ENCODE measurements at regions not wholly inside any gene's neighbourhood (a gene's known extent, or its start where the extent isn't known, plus 50 kb on each side); places are given as distances from the start of the nearest gene placed in this dataset.
"Not testable (repeated sequence)": the region's sequence is repeated elsewhere in the genome, so short reads cannot be mapped to it uniquely, and the experiment has no call there.

DNA sequence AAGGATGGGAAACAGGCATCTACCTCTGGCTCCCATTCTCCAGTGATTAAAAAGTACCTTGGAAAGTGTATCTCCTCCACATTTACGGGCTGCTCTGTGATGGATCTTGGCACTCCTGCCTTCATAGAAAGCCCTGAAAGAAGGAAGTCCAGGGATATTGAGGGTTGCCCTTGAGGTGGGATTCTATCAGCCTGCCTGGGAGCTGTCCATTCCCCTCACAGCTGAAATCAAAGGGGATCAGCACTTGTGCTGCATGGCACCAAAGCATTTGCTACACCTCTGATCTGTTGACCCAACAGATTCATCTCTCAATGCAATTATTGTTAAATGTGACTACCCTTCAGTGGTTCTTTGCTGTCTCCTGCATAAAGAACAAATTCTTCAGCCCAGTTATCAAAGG is 442.0 kb upstream of the RUNX1 start:
- no peak for DNase-seq (ENCODE audit: low spot score)

DNA sequence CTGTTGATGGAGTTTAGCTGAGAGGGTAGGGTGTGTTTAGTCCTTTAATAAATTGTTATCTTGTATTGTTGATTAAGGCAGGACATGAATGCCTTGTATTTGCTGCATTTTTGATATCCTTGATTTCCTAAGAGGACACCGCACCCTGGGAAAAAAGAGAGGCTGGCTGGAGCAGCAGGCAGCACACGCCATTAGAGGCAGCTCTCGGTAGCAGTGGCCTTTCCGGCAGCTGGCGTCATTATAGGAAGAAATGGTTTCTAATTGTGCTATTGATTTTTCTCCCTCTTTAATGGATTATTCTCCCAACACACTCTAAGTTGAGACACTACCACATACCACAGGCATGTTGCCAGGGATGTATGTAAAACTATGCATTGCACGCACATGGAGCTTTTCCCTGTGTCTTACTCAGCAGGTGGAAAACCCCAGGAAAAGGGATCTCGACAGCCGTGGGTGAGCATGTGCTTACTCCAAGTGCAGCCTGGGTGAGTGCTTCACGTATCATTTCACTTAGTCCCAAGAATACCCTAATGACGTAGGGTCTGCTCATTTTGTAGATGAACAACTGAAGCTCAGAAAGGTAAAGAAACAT is 440.4 kb upstream of the RUNX1 start:
- no peak for DNase-seq (ENCODE audit: low spot score)

DNA sequence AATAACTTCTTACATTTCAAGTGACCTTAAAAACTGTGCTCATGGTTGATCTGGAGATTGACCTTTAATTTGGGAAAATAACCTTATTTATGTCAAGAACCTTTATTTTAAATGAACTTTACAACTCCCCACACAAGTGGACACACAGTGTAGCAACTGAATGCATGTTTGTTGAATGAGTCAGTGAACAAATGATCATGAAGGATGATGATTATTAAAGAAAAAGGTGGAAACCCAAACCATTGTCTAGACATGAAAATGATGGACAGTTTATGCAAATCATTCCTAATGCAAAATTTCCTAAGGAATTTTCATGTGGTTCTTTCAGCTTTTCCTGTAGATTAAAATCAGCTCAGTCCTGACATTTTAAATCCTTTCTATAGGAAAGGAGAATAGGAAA is 439.8 kb upstream of the RUNX1 start:
- peak; percentile 18 for DNase-seq (ENCODE audit: low spot score)

DNA sequence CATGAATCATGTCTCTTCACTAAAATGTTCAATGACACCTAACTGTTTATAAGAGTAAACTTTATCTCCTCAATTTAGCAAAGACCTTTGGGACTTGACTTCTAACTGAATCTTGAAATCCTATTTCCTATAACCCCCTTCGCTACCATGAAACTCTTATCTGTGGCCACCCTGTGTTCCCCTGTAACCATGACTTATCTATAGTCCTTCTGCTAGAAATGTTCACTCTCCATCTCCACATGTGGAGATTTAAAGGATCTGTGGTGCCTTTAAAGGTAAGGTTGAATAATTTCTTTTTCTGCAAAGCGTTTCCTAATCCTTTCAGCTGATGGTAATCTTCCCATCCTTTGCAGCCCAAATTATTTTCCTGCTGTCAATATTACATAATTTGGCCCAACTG is 436.3 kb upstream of the RUNX1 start:
- no peak for DNase-seq (ENCODE audit: low spot score)

DNA sequence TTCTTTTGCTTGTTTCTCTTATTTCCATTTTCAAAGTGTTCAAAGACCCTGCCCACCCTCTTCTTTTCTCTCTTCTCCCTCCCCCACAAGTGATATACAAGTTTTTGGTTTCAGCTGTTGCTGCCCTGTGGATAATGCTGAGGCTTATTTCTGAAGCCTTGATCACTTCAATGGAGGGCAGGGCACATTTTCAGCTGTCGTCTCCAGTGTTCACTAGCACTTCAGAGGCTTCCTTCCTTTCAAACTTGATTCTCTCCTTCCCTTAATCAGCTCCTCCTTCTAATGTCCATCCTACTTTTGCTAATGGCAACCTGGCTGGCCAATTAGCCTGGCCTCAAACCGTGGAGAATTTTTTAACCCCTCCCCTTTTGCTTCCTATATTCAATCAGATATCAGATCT is 435.7 kb upstream of the RUNX1 start:
- DNase-seq (ENCODE audit: low spot score): no peak

DNA sequence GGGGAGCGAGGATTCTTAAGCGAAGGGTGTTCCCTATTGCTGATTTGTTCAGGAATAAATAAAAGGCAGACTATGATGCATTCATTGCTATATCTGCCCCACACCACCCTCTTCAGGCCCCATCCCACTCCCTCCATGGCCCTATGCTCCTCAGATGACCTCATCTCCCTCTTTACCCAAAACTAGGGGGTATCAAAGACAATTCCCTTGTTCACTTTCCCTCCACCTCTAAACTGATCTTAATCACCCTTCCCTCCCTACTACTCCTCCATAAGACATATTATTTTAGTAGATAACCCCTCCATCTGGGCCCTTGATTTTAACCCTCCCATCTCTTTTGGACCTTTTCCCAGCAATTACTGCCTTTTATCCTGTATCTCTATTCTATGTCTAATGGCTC is 434.9 kb upstream of the RUNX1 start:
- DNase-seq (ENCODE audit: low spot score): no peak

DNA sequence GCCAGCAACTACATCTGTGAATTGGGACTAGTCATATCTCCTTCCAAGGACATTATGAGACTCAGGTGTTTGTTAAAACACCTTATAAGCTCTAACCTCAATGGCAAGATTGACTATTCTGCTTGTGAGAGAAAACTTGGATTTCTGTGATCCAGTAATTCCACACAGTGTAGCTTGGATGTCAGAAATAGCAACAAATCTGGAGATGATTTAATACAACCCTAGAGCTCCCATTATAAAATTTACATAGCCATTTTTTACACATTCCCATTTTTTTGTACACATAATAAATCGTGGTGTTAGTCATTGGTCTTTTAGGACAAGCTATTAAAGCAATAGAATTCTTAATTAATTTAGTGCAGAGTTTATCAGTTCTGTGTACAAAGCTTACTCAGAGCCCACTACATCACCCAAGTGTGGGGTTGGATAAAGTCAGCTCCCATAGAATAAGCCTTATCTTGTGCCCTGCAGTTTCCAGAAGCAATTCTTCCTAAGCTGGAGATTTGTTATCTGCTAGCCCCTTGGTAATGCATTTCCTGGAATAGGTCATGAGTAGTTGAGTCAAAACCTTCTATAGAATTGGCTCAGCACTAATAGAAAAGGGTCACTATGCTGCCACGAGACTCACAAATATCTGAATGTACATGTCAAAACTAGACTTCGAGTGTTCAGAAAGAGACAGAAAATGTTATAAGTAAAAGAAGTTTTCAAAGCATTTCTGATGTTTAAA is 434.0 kb upstream of the RUNX1 start:
- DNase-seq (ENCODE audit: low spot score): no peak

DNA sequence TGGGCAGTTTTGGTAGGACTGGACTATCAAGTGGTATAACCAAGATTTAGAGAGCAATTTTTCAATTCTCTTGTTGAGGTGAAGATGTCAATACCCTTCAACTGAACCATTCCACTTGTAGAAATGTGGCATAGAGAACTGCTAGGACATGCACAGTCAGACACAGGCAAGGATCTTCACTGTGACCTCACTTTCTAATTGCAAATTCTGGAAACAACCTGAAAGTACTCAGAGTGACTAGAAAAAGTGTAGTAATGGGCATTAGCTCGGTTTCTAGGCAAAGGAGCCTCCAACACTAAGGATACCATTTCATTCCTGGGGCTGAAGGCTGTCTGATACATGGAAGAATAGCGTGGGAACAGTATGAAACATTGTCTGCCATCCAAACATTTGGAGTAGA is 433.0 kb upstream of the RUNX1 start:
- no peak for DNase-seq (ENCODE audit: low spot score)

DNA sequence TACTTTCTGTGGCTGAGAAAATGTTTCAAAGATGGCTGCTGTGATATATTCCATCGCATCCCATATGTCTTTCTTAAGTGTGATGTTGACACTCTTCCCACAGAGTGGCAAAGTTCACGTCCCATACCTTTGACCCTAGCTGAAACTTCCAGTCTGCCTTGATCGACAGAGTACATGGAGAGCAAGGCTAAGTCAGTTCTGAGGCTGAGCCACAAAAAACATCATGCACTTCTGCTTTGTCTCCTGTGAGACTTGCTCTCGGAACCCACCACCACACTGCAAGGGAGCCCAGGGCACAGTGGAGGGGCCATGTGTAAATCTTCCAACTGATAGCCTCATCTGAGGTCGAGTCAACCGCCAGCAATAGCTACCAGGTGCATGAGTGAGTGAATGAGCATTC is 431.9 kb upstream of the RUNX1 start:
- DNase-seq (ENCODE audit: low spot score): no peak

DNA sequence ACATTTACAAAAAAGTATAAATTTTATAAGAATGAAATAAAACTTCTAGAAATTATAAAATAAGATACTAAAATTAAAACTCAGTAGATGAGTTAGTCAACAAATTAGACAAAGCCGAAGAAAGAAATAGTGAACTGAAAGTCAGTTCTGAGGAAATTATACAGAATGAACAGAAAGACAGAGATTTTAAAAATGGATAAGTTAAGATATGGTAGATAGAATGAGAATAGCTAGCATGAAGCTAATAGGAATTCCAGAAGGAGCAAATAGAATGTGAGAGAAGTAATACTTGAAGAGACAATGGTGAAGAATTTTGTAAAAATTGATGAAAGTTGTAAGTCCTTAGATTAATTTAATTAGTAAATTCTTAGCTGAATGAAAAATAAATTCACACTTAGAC is 430.4 kb upstream of the RUNX1 start:
- DNase-seq (ENCODE audit: low spot score): no peak

DNA sequence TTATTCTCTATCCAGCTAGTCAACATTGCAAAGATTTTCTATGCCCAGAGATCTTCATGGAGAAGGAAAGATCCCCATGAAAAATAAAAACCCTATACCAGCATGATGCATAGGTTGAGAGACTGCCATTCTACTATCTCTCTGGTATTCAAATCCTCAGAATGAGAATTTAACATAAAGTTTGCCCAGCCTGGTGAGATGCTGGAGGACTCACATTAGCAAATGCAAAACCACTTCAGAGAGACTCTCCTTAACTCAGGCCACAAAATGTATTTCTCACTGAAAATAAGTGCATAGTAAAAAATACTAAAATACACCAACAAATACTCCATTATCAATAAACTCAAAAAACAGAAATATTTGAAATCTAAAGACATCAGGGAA is 430.0 kb upstream of the RUNX1 start:
- no peak for DNase-seq (ENCODE audit: low spot score)

DNA sequence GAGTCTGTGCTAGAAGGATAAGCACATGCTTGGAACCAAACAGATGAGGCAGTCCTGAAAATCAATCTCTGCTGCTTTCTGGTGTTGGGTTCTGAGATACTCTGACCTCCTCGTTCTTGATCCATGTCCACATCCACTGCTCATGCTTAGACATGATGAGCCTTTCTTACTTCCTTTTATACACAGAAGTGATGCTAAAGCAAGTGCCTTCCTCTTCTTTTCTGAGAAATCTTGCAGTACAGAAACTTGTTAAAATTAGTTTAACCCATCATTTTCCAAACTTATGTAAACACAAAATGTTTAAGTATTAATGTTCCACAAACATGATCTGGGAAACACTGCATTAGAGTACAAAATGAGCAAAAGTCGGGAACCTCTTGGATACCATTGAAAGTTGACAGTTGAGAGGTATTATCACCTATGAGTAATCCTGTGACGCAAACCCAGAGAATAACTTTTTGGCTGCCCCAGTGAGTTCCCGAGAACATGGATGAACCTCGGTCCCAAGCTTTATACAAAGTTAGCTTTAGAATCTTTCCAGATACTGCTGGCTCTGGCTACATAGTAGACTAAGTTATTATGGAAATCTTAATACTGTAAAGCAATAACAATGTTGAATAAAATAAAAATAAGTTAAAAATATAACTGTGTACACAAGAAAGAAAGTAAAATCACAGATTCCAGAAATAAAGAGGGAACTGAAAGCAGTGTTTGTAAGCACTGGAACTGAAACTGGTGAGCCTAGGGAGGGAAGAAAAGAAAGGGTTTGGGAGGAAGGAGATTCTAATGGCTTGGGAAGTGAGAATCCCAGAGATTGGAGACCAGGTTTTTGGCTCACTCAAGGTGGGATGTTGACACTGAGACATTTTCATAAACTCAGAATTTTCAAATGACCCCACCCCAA is 429.3 kb upstream of the RUNX1 start:
- no peak for DNase-seq (ENCODE audit: low spot score)

DNA sequence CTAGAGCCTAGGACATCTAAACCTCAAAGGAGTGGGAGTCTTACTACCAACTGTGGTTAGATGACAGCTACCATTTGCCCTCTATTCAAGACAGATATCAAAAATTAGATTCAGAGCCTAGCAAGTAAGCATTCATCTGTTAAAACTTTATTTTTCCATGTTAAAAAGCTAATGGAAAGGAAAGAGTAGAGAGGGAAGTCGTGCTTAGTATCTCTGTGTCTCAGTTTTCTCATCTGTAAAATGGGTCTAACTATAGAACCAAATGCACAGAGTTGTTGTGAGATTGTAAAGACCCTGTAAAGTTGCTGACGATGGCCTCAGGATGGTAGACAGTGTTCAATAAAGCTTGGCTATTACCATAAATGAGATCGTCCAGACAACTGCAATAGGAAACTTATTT is 428.5 kb upstream of the RUNX1 start:
- no peak for DNase-seq (ENCODE audit: low spot score)

DNA sequence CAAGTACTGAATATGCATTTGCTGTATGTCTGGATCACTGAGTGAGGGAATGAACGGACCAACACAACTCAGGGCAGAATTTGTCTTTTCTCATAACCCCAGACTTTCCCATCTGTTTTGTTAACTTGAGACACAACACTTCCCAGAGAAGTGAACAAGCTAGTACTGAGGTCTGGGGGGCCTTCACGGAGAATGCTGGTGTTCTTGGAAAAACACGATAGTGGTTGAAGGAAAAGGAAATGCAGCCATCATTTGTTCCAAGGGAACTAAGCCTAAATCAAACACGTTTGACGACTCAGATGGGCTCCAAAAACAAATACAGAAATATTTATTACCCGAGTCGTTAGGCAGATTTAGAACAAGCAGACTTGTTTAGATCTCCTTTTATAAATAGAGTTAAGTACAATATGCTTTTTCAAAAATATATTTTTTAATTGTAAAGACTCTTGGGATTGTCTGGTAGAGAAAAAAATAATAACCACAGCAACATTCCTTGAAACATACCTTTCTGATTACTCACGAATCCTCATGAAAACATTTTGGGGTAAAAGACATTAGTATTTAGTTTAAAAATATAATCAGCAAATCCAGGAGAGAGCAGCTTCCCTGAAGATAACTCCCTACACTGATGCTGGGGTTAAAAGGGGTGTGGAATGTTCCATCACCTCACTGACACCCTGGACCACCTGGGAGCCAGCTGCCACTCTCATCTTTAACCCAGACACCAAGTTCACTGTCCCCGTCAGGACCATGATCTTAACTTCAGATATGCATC is 427.7 kb upstream of the RUNX1 start:
- DNase-seq (ENCODE audit: low spot score): no peak

DNA sequence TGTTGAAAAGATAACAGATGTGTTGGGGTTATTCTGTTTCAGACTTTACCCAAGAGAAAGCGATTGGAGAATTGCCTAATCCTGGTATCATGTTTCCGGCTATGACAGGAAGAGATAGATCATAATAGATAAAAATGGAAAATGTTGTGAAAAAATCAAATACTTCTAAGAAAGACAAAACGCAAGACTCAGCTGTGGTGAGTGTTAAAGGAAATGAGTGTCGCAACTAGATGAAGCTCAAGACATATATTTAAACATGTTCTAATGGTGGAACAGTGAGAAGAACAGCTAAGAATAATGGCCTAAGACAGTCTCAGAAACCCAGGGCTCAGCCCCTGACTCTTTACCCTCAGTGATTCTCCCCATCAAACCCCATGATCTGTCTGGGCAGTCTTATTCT is 426.7 kb upstream of the RUNX1 start:
- no peak for DNase-seq (ENCODE audit: low spot score)

DNA sequence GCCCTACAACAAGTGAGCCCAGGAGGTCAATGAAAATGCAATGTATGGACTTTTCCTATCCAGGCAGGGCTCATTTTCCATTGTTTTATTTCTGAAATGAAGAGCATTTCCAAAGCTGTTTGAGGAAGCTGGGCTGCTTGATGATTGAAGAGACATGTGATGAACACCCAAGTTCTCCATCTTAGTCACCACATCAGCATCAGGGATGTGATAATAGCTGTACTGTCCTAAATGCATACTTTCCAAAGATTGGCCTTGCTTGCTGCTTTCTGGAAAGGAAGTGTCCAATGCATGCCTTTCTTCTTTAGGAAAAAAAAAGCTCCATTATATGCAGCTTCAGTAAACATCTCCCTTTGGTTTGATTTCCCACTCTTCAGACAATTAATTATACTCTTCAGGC is 425.9 kb upstream of the RUNX1 start:
- DNase-seq (ENCODE audit: low spot score): peak; percentile 5

DNA sequence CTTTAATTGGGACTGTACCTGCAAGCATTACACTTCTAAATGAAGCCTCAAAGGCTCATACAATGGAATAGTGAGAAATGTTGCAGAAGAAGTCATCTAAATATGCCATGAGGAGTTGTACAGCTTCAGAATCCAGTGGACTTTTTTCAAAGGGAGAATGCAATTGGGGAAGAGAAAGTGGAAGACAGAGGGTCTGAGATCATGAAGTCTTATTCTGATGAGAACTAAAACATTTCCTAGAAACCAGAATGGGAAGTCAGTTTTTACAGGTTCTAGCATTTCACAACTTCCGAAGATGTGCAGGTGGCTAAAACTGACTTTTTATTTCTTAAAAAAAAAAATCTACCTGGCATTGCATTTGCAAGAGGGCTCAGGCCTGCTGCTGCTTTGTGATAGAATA is 424.4 kb upstream of the RUNX1 start:
- DNase-seq (ENCODE audit: low spot score): no peak

DNA sequence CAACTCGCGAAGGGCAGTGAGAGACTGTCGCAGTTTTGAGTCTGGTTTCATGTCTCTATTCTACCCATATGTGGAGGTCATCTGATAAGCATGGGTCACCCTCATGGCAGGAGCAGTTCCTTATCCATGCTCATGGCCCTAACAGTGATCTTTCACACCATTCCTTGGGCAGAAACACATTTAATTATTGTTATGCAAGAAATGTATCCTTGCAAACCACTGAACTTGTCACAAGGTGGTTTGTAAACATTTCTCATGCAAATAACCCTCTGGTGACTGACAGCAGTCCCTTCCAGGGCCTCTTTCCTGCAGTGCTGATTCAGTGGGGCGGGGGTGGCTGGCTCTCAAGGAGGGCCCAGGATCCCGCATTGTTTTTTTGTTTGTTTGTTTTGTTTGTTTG is 421.4 kb upstream of the RUNX1 start:
- DNase-seq (ENCODE audit: low spot score): no peak

DNA sequence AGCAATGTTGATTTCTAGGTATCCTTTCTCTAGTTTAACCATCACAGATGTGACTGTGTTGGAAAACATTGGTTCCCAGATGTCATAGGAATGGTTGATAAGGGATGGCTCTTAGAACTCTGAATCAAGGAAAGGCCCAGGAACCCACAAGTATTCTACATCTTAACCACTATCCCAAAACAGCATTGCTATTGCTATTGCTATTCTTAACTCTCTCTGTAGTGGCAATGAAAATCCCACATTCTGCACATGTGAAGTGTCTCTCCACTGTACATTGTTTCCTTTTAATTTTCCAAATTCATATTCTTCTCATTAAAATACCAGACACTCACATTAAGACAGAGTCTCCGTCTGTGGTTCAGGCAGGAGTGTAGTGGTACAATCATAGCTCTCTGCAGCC is 420.4 kb upstream of the RUNX1 start:
- DNase-seq (ENCODE audit: low spot score): no peak

DNA sequence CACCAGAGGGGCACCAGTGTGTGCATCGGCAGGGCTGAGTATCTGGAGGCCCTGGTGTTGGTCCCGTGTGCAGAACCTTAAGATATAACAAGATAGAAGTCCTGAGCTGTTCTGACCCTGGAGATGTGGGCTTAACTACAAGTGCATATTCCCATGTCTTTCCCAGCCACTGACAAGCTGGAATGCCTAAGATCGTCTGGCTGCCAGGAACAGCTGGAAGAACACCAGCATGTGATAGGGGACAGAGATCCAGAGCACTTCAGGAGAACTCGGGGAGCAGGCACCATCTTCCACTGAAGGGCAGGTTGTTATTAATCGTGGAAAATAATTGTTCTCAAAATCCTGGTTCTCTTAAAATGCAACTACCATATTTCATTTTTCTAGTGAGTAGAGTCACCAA is 419.9 kb upstream of the RUNX1 start:
- DNase-seq (ENCODE audit: low spot score): no peak

DNA sequence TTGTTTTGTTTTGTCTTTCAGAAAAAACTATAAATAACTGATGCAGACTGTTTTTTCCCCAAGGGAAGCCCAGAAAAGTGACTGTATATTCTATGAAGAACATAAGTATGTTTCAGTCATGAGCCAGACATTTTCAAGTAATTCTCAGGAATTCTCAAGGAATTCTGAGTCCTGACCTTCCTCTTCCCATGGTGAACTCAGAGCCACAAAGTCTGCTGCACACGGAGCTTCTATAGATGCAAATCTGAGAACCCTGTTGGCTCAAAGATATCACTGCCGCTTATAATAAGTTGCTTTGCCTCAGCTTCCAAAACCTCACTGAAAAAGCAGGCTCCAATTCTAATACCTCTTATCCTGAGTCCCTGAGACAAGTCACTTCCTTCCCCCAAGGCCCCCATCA is 418.5 kb upstream of the RUNX1 start:
- DNase-seq (ENCODE audit: low spot score): no peak

DNA sequence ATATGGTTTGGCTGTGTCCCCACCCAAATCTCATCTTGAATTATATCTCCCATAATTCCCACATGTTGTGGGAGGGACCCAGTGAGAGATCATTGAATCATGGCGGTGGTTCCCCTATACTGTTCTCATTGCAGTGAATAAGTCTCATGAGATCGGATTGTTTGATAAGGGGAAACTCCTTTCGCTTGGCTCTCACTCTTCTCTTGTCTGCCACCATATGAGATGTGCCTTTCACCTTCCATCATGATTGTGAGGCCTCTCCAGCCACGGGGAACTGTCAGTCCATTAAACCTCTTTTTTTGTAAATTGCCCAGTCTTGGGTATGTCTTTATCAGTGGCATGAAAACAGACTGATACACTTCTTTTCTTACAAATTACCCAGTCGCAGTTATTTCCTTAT is 417.6 kb upstream of the RUNX1 start:
- not testable (repeated sequence) for DNase-seq (ENCODE audit: low spot score)

DNA sequence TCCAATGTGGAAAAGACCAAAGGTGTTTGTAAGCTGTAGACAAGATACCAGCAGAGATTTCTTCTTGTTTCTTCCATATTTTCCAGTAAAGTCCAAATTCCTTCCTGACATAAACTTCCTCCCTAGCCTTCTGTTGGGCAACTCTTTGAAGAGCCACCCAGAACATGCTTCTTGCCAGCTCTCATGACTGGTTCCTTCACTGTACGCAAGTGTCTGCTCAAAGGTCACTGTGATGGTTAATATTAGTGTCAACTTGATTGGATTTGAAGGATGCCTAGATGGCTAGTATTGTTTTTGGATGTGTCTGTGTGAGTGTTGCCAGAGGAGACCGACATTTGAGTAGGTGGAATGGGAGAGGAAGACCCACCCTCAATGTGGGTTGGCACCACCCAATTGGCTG is 416.6 kb upstream of the RUNX1 start:
- DNase-seq (ENCODE audit: low spot score): no peak

Data from kidney tubule cell (primary cell).